Rectal smooth muscle tissue (tissue), 1 donor: ENCODE measurements at regions not wholly inside any gene's neighbourhood (a gene's known extent, or its start where the extent isn't known, plus 50 kb on each side); places are given as distances from the start of the nearest gene placed in this dataset.

Source experiments
- H3K27ac ChIP-seq: one replicate; pipeline ENCODE4 v1.7.0; 2013; ENCODE audit warnings: low read depth, low read length, inconsistent platforms
- H3K27me3 ChIP-seq: one replicate; pipeline ENCODE4 v1.7.0; 2013; ENCODE audit warnings: low read length; ENCODE audit not compliant: control insufficient read depth, insufficient read depth
- H3K36me3 ChIP-seq: one replicate; pipeline ENCODE4 v1.7.0; 2013; ENCODE audit warnings: low read length; ENCODE audit not compliant: control insufficient read depth, insufficient read depth
- H3K4me1 ChIP-seq: one replicate; pipeline ENCODE4 v1.7.0; 2013; ENCODE audit warnings: low read length; ENCODE audit not compliant: control insufficient read depth, insufficient read depth
- H3K4me3 ChIP-seq: one replicate; pipeline ENCODE4 v1.7.0; 2013; ENCODE audit warnings: low read length
- H3K9ac ChIP-seq: one replicate; pipeline ENCODE4 v1.7.0; 2013; ENCODE audit warnings: low read length

DNA sequence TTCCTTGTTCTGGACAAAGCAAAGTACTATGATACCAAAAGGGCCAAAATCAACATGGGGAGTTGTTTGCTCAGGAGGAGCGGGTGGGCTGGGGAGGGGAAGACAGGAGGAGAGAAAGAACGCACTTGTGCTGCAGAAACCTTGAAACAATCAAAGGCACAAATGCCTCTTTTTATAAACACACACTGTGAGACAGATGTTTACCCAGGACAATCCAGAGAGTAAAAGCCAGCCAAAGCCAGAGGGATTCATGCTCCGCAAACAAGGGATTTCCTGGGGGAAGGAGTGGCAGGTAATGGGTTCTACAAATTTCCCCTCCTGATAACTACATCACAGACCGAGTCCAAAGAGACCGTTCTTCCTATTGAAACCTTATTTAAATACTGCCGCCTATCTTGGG is 323.5 kb upstream of the SKOR2 start:
- Histone ChIP-seq H3K4me3 (no peak overlapping the region), H3K27ac (no peak overlapping the region), H3K36me3 (no peaks in the 10 kb centered on the region), H3K9ac (no peak overlapping the region), H3K4me1 (no peaks in the 10 kb centered on the region), H3K27me3 (peaks cover 2% of the 10 kb centered on the region)

DNA sequence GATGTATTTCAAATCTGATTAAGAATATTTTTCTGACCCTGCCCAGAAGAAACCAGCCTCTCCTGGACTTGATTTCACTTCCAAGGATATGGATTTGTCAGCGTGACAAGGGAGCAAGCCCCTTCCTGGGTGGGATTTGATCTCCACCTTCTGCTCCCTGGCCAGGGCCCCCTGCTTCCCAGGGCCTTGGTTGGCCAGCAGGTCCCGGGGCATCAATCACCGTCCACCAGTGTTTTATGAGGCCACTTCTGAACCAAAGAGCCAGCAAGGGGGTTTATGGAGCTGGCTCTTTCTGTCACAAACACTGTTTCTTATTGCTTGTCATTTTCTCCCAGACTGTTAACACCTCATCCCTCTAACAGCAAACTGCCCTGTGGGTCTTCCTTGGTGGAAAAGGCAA is 320.5 kb upstream of the SKOR2 start:
- peaks cover 2% of the 10 kb centered on the region for H3K27me3 ChIP-seq

DNA sequence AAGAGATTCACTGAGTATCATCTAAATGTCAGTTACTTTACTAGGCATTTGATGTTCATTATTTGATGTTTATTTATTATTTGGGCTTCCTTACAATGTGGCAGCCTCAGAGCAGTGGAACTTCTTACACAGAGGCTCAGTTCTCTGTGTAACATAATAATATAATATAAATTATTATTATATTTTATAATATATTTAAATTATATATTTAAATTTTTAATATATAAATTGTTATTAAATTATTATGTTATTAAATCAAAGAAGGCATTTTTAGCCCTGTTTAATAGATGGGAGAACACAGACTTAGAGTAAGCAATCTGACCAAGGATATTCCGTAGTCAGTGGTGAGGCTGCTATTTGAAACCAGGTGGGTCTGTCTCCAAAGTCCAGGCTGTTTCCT is 315.3 kb upstream of the SKOR2 start:
- no peaks in the 10 kb centered on the region for H3K27me3 ChIP-seq
- no peak overlapping the region for H3K27ac ChIP-seq
- no peak overlapping the region for H3K9ac ChIP-seq
- H3K4me1 ChIP-seq, result no peaks in the 10 kb centered on the region
- H3K4me3 ChIP-seq, result no peak overlapping the region
- H3K36me3 ChIP-seq, result no peaks in the 10 kb centered on the region

More for the DNA sequence above, 320.5 kb upstream of the SKOR2 start:
- H3K4me1 ChIP-seq, result no peaks in the 10 kb centered on the region
- no peak overlapping the region for H3K4me3 ChIP-seq
- H3K36me3 ChIP-seq, result no peaks in the 10 kb centered on the region
- no peak overlapping the region for H3K27ac ChIP-seq
- no peak overlapping the region for H3K9ac ChIP-seq

DNA sequence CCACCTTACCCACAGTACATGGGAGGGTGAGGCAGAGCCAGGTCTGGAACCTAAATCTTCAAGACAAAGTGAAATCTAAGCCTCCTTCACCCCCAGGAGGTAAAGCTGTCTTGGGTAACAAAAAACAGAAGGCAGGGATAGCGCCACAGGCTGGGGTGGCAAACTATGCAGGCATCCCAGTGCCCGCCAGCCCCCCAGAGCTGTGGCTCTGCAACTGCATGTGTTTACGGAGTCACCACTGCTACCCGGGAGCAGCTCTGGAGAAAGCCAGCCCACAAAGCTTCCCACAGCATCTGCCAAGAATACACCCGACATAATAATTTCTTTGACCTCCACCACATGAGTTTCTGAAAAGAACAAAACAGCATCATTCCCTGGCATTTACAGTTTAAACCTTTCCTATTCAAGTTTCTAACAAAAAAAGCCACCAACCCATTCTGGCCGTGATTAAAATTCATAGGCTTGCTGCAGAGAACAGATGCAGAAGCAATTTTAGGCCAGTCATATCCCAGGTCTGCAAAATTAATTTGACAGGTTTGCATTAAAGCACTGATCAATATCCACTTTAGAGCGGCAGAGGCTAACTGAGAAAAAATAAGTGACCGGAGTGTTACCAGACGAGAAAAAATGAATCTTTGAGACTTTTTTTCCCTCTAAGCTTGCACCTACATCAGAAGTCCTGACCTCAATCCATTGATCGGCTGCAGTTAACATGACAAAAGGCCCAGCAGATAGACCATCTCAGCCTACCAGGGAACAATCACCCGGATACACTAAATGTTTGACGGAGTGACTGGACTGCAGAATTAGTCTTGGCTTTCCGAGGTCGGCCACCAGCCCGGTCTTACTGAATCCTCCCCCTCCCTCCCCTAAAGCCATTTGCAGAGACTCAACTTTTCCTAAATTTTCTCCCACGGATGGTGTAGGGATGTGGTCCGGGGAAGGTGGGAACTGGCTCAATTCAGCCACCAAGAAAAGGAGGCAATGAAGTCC is 309.6 kb upstream of the SKOR2 start:
- Histone ChIP-seq H3K9ac (no peak overlapping the region), H3K36me3 (no peaks in the 10 kb centered on the region), H3K27me3 (peaks cover 3% of the 10 kb centered on the region), H3K4me1 (no peaks in the 10 kb centered on the region), H3K27ac (no peak overlapping the region), H3K4me3 (no peak overlapping the region)

DNA sequence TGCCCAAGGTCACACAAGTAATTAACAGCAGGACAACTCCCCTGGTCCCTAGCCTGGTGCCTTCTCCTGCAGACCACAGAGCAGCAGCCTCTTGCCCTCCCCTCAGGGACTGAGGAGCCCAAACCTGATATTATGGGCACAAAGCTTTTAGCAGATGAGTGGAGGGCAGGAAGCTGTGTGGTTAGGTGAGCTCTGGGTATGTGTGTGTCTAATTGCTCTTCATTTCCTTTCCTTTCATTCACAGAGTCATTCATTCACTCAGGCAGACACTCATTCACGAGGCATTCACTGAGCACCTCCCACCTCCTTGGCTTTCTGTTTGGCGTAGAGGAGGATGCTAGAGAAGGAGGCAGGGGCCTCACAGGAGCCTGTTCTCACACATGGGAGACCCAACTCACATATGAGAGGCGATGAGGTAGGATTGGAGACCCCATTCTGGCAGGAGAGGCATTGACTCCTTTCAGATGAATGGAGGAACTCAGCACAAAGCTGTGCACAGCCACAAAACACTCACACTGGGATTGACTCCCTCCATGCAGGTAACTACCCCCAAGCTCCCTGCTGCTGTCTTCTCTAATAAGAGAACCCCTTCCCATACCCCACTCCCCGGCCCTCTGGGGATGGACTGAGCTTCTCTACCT is 306.8 kb upstream of the SKOR2 start:
- peaks cover 3% of the 10 kb centered on the region for H3K27me3 ChIP-seq
- no peak overlapping the region for H3K27ac ChIP-seq
- no peak overlapping the region for H3K9ac ChIP-seq

DNA sequence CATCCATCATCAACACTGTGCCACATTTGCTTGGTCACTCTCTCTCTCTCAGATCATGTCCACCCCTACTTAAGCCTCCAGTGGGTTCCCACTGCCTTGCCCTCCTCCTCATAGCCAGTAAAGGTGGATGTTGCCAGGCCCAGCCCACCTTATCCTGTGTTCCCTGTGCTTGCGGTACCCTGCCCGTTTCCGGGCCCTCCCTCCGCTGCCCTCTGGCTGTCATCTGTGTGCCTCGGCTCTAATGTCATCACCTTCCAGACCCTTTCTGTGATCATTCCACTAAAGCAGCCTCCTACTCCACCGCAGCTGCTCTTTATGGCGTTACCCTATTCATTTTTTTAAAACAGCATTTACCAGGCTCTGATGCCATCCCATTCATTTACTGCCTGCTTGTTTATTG is 305.7 kb upstream of the SKOR2 start:
- Histone ChIP-seq H3K36me3 (no peaks in the 10 kb centered on the region), H3K4me3 (no peak overlapping the region), H3K4me1 (no peaks in the 10 kb centered on the region), H3K27ac (no peak overlapping the region), H3K27me3 (peaks cover 3% of the 10 kb centered on the region), H3K9ac (no peak overlapping the region)

More for the DNA sequence above, 306.8 kb upstream of the SKOR2 start:
- no peaks in the 10 kb centered on the region for H3K4me1 ChIP-seq
- H3K4me3 ChIP-seq, result no peak overlapping the region
- H3K36me3 ChIP-seq, result no peaks in the 10 kb centered on the region

DNA sequence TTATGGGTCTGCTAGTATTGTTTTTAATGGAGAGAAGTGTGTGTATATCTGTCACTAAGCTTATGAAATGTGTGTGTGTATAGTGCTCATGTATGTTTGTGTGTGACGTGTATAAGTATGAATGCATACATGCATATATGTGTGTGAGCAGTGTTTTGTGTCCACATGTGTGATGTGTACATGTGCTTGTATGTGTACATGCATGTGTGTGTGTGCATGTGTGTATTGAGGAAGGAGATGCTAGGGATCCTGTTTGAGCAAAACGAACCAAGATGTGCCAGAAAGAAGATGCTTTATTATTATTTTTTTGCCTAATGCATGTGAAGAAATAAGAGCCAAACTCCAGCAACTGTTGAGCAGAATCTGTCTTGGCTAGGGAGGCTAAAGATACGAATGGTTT is 301.3 kb upstream of the SKOR2 start:
- Histone ChIP-seq H3K36me3 (no peaks in the 10 kb centered on the region), H3K27ac (no peak overlapping the region), H3K4me3 (no peak overlapping the region), H3K4me1 (no peaks in the 10 kb centered on the region), H3K27me3 (no peaks in the 10 kb centered on the region), H3K9ac (no peak overlapping the region)

DNA sequence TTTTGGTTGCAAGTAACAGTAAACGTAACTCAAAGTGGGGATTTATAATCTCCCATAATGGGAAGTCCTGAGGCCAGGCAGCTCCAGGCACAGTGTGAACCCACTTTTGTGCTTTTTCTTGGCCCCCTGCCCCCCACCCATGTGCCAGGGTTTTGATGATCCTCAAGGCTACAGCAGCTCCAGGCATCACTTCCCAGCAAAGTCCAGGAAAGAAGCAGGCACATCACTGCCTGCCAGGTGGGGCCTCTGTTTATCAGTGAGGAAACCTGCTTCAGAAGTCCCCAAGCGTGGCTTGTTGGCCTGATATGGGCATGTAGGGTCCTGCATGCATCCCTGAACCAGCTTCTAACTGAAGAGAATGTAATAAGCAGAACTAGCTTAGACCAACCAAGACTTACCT is 299.2 kb upstream of the SKOR2 start:
- Histone ChIP-seq H3K27me3 (no peaks in the 10 kb centered on the region), H3K4me3 (no peak overlapping the region), H3K36me3 (no peaks in the 10 kb centered on the region), H3K27ac (no peak overlapping the region), H3K4me1 (no peaks in the 10 kb centered on the region), H3K9ac (no peak overlapping the region)

DNA sequence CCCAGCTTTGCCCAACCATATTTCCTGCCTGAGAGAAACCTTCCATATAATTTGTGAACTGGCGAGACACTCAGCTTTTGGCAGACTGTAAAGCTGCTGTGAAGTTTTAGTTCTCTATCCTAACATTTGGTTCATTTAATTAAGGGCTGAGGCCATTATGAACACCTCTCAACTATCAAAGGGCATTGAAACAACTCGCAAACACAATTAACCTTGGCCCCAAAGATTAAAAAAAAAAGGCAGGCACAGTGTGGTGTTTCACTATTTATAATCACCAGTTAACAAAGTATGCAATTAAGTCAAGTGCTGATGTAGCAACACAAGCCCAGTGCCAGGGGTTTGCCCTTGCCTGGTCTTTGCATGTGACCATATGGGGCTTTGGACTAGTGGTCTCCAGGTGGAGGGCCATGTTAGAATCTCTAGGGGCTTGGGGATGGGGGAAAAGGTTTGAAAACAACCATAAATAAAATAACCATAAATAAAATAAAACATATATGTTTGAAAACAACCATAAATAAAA is 297.6 kb upstream of the SKOR2 start:
- Histone ChIP-seq H3K4me3 (no peak overlapping the region), H3K27ac (no peak overlapping the region), H3K9ac (no peak overlapping the region), H3K36me3 (no peaks in the 10 kb centered on the region), H3K27me3 (no peaks in the 10 kb centered on the region), H3K4me1 (no peaks in the 10 kb centered on the region)

DNA sequence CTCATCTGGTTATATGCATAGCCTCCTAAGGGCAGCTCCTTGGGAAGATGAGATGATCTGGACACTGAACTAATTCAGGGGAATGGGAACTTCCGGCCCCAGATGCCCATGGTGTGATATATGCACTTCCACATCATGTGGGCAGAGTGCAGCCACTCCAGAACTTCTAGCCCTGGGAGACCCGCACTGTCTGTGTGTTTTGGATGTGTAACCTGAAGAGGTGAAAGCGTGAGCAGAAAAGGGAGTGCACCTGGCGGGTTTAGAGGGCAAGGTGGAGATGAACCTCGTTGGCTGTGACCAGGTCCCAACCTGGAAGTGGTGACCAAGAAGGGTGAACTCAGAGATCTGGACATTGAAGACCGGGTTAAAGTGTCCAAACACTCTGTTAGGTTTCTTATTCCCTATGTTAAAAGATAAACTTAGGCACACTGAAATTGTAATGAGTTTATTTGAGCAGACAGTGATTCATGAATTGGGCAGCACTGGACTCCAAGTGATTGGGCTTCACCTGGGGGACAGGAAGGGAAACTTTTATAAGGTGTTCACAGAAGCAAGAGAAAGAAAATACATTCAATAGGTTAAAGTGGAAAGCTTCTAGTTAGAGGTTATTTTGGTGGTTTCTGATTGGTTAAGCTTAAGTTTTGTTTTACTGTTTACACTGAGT is 296.2 kb upstream of the SKOR2 start:
- Histone ChIP-seq H3K27ac (no peak overlapping the region), H3K9ac (no peak overlapping the region), H3K27me3 (no peaks in the 10 kb centered on the region), H3K36me3 (no peaks in the 10 kb centered on the region), H3K4me1 (no peaks in the 10 kb centered on the region), H3K4me3 (no peak overlapping the region)

DNA sequence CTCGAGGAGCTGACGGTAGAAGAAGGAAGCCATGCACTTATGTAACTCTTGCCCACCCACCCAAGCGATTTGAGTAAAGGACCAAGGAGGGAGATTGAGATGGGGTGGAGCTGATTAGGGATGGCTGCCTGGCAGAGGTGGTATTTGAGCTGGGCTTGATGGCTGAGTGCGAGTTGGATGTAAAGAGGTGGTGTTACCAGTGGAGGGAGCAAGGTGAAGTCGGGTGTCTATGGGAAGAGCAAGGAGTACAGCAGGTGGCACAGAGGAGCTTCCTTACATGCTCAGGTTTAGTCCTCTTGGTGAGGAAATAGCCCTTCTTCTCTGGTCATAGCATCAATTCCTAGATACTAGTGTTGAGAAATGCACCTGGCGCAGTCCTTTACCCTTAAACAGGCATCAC is 294.2 kb upstream of the SKOR2 start:
- H3K4me1 ChIP-seq, result no peaks in the 10 kb centered on the region
- H3K4me3 ChIP-seq, result no peak overlapping the region
- H3K36me3 ChIP-seq, result no peaks in the 10 kb centered on the region
- H3K27me3 ChIP-seq, result no peaks in the 10 kb centered on the region
- no peak overlapping the region for H3K9ac ChIP-seq
- no peak overlapping the region for H3K27ac ChIP-seq

DNA sequence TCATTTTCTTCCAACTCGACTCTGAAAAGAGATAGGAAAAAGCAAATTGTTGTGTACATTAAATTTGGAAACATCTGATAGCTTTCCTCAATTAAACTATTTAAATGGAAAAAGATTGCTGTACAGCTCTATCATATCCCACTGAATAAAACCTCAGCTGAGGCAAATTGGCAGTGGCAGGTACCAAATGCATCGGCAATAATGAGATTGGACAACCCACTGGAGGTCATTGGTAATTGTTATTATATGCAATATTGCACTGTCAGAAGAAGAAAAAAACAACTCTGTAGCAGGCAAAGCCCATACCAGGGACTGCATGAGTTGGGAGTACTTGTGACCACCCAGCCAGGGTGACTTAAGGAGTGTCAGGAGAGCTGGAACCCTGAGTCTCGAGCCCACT is 291.6 kb upstream of the SKOR2 start:
- Histone ChIP-seq H3K36me3 (no peaks in the 10 kb centered on the region), H3K4me3 (no peak overlapping the region), H3K27me3 (no peaks in the 10 kb centered on the region), H3K9ac (no peak overlapping the region), H3K4me1 (no peaks in the 10 kb centered on the region), H3K27ac (no peak overlapping the region)
